Astrocyte (in vitro differentiated cells and primary cell): ENCODE measurements at regions not wholly inside any gene's neighbourhood (a gene's known extent, or its start where the extent isn't known, plus 50 kb on each side); places are given as distances from the start of the nearest gene placed in this dataset.

Experiments
- EZH2 ChIP-seq: IDR thresholded peaks from 2 replicates; pipeline ENCODE4 v1.6.1; 2012; ENCODE audit warnings: mild to moderate bottlenecking, low read length, inconsistent platforms; ENCODE audit not compliant: insufficient read depth
- TF ChIP-seq, protein P1 (sequence below): IDR thresholded peaks from 2 replicates; pipeline ENCODE4 v1.5.1; 2011; ENCODE audit warnings: low read depth, mild to moderate bottlenecking, inconsistent platforms, low read length, moderate library complexity; ENCODE audit not compliant: insufficient read depth

DNA sequence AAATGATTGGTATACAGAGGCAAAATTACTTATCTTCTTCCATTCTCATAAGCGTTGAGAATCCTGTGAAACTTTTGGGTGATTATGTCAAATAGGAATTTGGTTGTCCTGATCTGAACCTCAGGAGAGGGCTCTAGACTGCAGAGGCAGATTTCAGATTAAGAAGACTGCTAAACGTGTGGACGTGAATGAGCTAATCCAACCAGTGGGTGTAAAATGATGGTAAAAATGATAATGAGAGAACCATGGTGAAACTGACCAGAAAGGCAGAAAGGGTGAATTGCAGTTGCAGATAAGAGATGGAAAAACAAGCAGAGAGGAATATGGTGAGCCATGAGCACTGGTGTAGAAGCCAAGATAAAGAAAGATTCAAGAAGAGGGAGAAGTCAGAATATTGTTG, 1200.2 kb upstream of the CDH6 start:
- TF ChIP-seq, protein P1, sequence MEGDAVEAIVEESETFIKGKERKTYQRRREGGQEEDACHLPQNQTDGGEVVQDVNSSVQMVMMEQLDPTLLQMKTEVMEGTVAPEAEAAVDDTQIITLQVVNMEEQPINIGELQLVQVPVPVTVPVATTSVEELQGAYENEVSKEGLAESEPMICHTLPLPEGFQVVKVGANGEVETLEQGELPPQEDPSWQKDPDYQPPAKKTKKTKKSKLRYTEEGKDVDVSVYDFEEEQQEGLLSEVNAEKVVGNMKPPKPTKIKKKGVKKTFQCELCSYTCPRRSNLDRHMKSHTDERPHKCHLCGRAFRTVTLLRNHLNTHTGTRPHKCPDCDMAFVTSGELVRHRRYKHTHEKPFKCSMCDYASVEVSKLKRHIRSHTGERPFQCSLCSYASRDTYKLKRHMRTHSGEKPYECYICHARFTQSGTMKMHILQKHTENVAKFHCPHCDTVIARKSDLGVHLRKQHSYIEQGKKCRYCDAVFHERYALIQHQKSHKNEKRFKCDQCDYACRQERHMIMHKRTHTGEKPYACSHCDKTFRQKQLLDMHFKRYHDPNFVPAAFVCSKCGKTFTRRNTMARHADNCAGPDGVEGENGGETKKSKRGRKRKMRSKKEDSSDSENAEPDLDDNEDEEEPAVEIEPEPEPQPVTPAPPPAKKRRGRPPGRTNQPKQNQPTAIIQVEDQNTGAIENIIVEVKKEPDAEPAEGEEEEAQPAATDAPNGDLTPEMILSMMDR, result no peak
- no peak for TF ChIP-seq EZH2
